A673 (cell line): ENCODE measurements at regions not wholly inside any gene's neighbourhood (a gene's known extent, or its start where the extent isn't known, plus 50 kb on each side); places are given as distances from the start of the nearest gene placed in this dataset.

ENCODE experiments used
- EZH2 ChIP-seq: fragments of 200-600 bp; sonication (generic); IDR thresholded peaks from 2 replicates; pipeline ENCODE4 v1.6.1; 2017; ENCODE audit warnings: borderline replicate concordance, low read depth, mild to moderate bottlenecking, mixed read lengths, antibody characterized with exemption, low read length; ENCODE audit not compliant: poor library complexity, severe bottlenecking
- TF ChIP-seq, protein P1 (sequence below): fragments of 300-800, 200-600 bp; sonication (generic); conservative IDR thresholded peaks from 2 replicates; pipeline ENCODE4 v1.5.1; 2017; ENCODE audit warnings: low read depth, mild to moderate bottlenecking, antibody characterized with exemption, low read length, moderate library complexity, mixed read lengths

GRCh38 chr2:150168595-150169236 is 318.8 kb downstream of the RND3 start:
- TF ChIP-seq, protein P1, sequence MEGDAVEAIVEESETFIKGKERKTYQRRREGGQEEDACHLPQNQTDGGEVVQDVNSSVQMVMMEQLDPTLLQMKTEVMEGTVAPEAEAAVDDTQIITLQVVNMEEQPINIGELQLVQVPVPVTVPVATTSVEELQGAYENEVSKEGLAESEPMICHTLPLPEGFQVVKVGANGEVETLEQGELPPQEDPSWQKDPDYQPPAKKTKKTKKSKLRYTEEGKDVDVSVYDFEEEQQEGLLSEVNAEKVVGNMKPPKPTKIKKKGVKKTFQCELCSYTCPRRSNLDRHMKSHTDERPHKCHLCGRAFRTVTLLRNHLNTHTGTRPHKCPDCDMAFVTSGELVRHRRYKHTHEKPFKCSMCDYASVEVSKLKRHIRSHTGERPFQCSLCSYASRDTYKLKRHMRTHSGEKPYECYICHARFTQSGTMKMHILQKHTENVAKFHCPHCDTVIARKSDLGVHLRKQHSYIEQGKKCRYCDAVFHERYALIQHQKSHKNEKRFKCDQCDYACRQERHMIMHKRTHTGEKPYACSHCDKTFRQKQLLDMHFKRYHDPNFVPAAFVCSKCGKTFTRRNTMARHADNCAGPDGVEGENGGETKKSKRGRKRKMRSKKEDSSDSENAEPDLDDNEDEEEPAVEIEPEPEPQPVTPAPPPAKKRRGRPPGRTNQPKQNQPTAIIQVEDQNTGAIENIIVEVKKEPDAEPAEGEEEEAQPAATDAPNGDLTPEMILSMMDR = no peak
- TF ChIP-seq EZH2 = no peak
